Endothelial cell of umbilical vein (primary cell): ENCODE measurements at regions not wholly inside any gene's neighbourhood (a gene's known extent, or its start where the extent isn't known, plus 50 kb on each side); places are given as distances from the start of the nearest gene placed in this dataset.

ENCODE experiments used
- BruUV-seq: library from RNA; stranded (reverse); fragments of 400-500 nt; replicated peaks from 2 replicates; lab custom pipeline; 2021; lab: Mats Ljungman, UMichigan
- CTCF ChIA-PET: fragments of 300-600, 350-600 bp; sonication (Branson Sonifier 250); formaldehyde crosslinking; loops from one replicate; lab custom pipeline; 2021; ENCODE audit warnings: antibody characterized with exemption, inconsistent platforms; lab: Charles Lee
- POLR2A ChIA-PET: fragments of 300-600, 350-600 bp; sonication (Branson Sonifier 250); formaldehyde crosslinking; loops from one replicate; lab custom pipeline; 2021; ENCODE audit warnings: antibody characterized with exemption, inconsistent platforms; lab: Charles Lee
- DNase-seq: peaks from one replicate; pipeline ENCODE4 v3.0.0-alpha.2; 2011; ENCODE audit warnings: low read depth, low spot score
- FAIRE-seq: peaks from 2 replicates; lab custom pipeline; 2011; peaks lifted over from hg19 to GRCh38; lab: Jason Lieb, UNC
- H2AFZ ChIP-seq: 2 replicates; pipeline ENCODE4 v1.6.0; 2012; ENCODE audit warnings: low read depth, low read length, control low read depth, inconsistent platforms
- H3K27ac ChIP-seq: 2 replicates; pipeline ENCODE4 v1.5.1; 2011; ENCODE audit warnings: low read depth, mild to moderate bottlenecking, control low read depth, low read length, moderate library complexity; ENCODE audit not compliant: insufficient read depth
- H3K27me3 ChIP-seq, 2 experiments: 2 replicates each; pipeline versions ENCODE4 v1.6.0 to v1.6.1; 2011; ENCODE audit warnings: low read length in 2 of 2, mixed read lengths in 1 of 2; ENCODE audit not compliant: control insufficient read depth in 2 of 2, insufficient read depth in 2 of 2
- H3K36me3 ChIP-seq, 2 experiments: 2 replicates in 1 of 2; 3 replicates in 1 of 2; pipeline ENCODE4 v1.5.1; 2011; ENCODE audit warnings: low read length in 2 of 2, mild to moderate bottlenecking in 1 of 2, moderate library complexity in 1 of 2; ENCODE audit not compliant: control insufficient read depth in 2 of 2, insufficient read depth in 2 of 2; ENCODE audit errors: extremely low read depth in 1 of 2
- H3K4me1 ChIP-seq: 3 replicates; pipeline ENCODE4 v1.5.1; 2011; ENCODE audit warnings: mild to moderate bottlenecking, low read length; ENCODE audit not compliant: control insufficient read depth, insufficient read depth; ENCODE audit errors: extremely low read depth
- H3K4me2 ChIP-seq: 2 replicates; pipeline ENCODE4 v1.6.1; 2011; ENCODE audit warnings: low read length, control low read depth, mixed read lengths; ENCODE audit not compliant: insufficient read depth
- H3K4me3 ChIP-seq, 3 experiments: fragments of 200-600 bp in 1 of 3; sonication (generic), shearing (Covaris generic) in 1 of 3; replicated peaks in 1 of 3; 2 replicates each; pipeline ENCODE4 v1.5.1; 2011 to 2016; ENCODE audit warnings: control low read depth in 3 of 3, low read length in 3 of 3, mild to moderate bottlenecking in 2 of 3, inconsistent platforms in 1 of 3, low read depth in 1 of 3, moderate library complexity in 1 of 3; ENCODE audit not compliant: insufficient read depth in 1 of 3
- H3K79me2 ChIP-seq: 2 replicates; pipeline ENCODE4 v1.6.0; 2012; ENCODE audit warnings: low read length, inconsistent platforms; ENCODE audit not compliant: control insufficient read depth, insufficient read depth
- H3K9ac ChIP-seq: replicated peaks from 2 replicates; pipeline ENCODE3; 2011; ENCODE audit warnings: low read length, control low read depth; ENCODE audit not compliant: insufficient read depth; ENCODE audit errors: extremely low read depth
- H3K9me1 ChIP-seq: replicated peaks from 3 replicates; pipeline ENCODE4 v1.6.0; 2011; ENCODE audit warnings: mild to moderate bottlenecking, low read length; ENCODE audit not compliant: control insufficient read depth, insufficient read depth; ENCODE audit errors: extremely low read depth
- H3K9me3 ChIP-seq: replicated peaks from 2 replicates; pipeline ENCODE4 v1.5.1; 2012; ENCODE audit warnings: low read length, inconsistent platforms; ENCODE audit not compliant: control insufficient read depth, insufficient read depth
- H4K20me1 ChIP-seq: replicated peaks from 2 replicates; pipeline ENCODE3; 2011; ENCODE audit warnings: mild to moderate bottlenecking, low read length; ENCODE audit not compliant: control insufficient read depth, insufficient read depth; ENCODE audit errors: extremely low read depth
- EZH2 ChIP-seq: IDR thresholded peaks from 2 replicates; pipeline ENCODE4 v1.6.1; 2012; ENCODE audit warnings: borderline replicate concordance, low read depth, mild to moderate bottlenecking, moderate library complexity, low read length, inconsistent platforms; ENCODE audit not compliant: severe bottlenecking
- FOS ChIP-seq: IDR thresholded peaks from 2 replicates; pipeline ENCODE4 v1.6.1; 2011; ENCODE audit warnings: mild to moderate bottlenecking, low read length, moderate library complexity, borderline replicate concordance; ENCODE audit not compliant: insufficient read depth
- GATA2 ChIP-seq: IDR thresholded peaks from 2 replicates; pipeline ENCODE4 v1.7.0; 2011; ENCODE audit warnings: low read depth, mild to moderate bottlenecking, moderate library complexity, mixed read lengths, low read length; ENCODE audit not compliant: insufficient read length, insufficient read depth
- JUN ChIP-seq: IDR thresholded peaks from 2 replicates; pipeline ENCODE4 v1.6.1; 2011; ENCODE audit warnings: borderline replicate concordance, low read depth; ENCODE audit not compliant: insufficient read length, insufficient read depth
- MYC ChIP-seq: IDR thresholded peaks from one replicate; pipeline ENCODE4 v1.6.1; 2011; ENCODE audit warnings: mild to moderate bottlenecking, low read depth, low read length
- POLR2A ChIP-seq: IDR thresholded peaks from 2 replicates; pipeline ENCODE4 v1.6.1; 2012; ENCODE audit warnings: low read depth, mild to moderate bottlenecking, control low read depth, low read length
- POLR2AphosphoS5 ChIP-seq: IDR thresholded peaks from 2 replicates; pipeline ENCODE4 v1.6.1; 2012; ENCODE audit warnings: low read depth, mild to moderate bottlenecking, control low read depth, low read length, moderate library complexity; ENCODE audit not compliant: insufficient read depth
- dilution Hi-C: fragments of 300-500 bp; cut with MboI; formaldehyde crosslinking; loops from one replicate; pipeline ENCODE4 v1.15.0; 2019; ENCODE audit warnings: low sequenced_read_pairs; ENCODE audit not compliant: extremely low pct_ligation_motif_present
- intact Hi-C: fragments of 100-400 bp; cut with micrococcal nuclease; formaldehyde crosslinking; loops from one replicate; pipeline ENCODE4 v1.10.0; 2022
- TF ChIP-seq, protein P1 (sequence below), 2 donors: IDR thresholded peaks; 1 replicate in 1 of 2; 2 replicates in 1 of 2; pipeline ENCODE4 v1.5.1; 2011; ENCODE audit warnings: low read length in 2 of 2, mild to moderate bottlenecking in 2 of 2, moderate library complexity in 2 of 2, control low read depth in 1 of 2, inconsistent platforms in 1 of 2, low read depth in 1 of 2; ENCODE audit not compliant: insufficient read depth in 1 of 2; ENCODE audit errors: extremely low read depth in 1 of 2
- TF ChIP-seq, protein P2 (sequence below): IDR thresholded peaks from 2 replicates; pipeline ENCODE4 v1.6.1; 2011; ENCODE audit not compliant: insufficient read depth, insufficient read length

GRCh38 chr7:125197731-125198393 is 268.2 kb upstream of the POT1 start:
- H3K27me3 ChIP-seq = no peaks in the 10 kb centered on the region
- dilution Hi-C loops = no loop called here
- no peaks in the 10 kb centered on the region for H3K79me2 ChIP-seq
- no peaks in the 10 kb centered on the region for H3K36me3 ChIP-seq
- H4K20me1 ChIP-seq = no peaks in the 10 kb centered on the region
- H2AFZ ChIP-seq = no peak overlapping the region
- no TSS peak for BruUV-seq
- no peaks in the 10 kb centered on the region for H3K9me3 ChIP-seq
- no peak overlapping the region for H3K27ac ChIP-seq
- H3K9ac ChIP-seq = no peak overlapping the region
- H3K4me2 ChIP-seq = no peak overlapping the region
- H3K4me1 ChIP-seq = no peaks in the 10 kb centered on the region
- H3K9me1 ChIP-seq = no peaks in the 10 kb centered on the region
- POLR2A ChIA-PET = no interaction called here
- CTCF ChIA-PET = no interaction called here
- H3K4me3 ChIP-seq = no peak overlapping the region
- FAIRE-seq (no peak), DNase-seq (no peak)
- TF ChIP-seq, protein P1, sequence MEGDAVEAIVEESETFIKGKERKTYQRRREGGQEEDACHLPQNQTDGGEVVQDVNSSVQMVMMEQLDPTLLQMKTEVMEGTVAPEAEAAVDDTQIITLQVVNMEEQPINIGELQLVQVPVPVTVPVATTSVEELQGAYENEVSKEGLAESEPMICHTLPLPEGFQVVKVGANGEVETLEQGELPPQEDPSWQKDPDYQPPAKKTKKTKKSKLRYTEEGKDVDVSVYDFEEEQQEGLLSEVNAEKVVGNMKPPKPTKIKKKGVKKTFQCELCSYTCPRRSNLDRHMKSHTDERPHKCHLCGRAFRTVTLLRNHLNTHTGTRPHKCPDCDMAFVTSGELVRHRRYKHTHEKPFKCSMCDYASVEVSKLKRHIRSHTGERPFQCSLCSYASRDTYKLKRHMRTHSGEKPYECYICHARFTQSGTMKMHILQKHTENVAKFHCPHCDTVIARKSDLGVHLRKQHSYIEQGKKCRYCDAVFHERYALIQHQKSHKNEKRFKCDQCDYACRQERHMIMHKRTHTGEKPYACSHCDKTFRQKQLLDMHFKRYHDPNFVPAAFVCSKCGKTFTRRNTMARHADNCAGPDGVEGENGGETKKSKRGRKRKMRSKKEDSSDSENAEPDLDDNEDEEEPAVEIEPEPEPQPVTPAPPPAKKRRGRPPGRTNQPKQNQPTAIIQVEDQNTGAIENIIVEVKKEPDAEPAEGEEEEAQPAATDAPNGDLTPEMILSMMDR (IDR thresholded peaks at IDR 0.05; ENCODE audit: extremely low read depth in 1 of 2, insufficient read depth in 1 of 2, low read depth in 1 of 2, low read length in 2 of 2) = no peak
- no peak for TF ChIP-seq JUN
- intact Hi-C loops = no loop called here

DNA sequence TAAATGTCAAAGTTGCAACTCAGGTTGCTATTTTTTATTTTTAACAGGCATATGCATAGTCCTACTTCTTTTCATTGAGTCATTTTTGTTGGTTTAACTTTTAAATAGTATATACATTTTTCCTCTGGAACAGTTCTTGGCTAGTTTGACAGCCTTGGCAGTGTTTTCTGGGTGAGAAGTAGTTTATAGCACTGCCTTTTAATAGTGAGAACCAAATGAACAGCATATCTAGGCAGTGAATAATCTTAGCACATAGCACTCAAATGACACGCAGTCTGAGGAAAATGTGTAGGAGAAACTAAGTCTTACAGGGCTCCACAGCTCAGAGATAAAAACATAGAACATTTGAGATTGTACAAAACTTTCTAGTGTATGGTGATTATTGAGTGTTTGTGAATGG is 265.5 kb upstream of the POT1 start:
- ChIA-PET CTCF (no interaction called here), POLR2A (no interaction called here)
- no peaks in the 10 kb centered on the region for H3K4me1 ChIP-seq
- TF ChIP-seq POLR2A = no peak
- TF ChIP-seq EZH2 = no peak
- TF ChIP-seq JUN = no peak
- no peak for TF ChIP-seq MYC
- no peak for TF ChIP-seq FOS
- no peak for TF ChIP-seq POLR2AphosphoS5
- TF ChIP-seq, protein P2, sequence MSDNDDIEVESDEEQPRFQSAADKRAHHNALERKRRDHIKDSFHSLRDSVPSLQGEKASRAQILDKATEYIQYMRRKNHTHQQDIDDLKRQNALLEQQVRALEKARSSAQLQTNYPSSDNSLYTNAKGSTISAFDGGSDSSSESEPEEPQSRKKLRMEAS = no peak
- no peak for TF ChIP-seq GATA2
- no peak overlapping the region for H3K4me3 ChIP-seq
- dilution Hi-C loops = no loop called here
- H3K9me3 ChIP-seq = no peaks in the 10 kb centered on the region
- H3K79me2 ChIP-seq = no peaks in the 10 kb centered on the region
- H3K9me1 ChIP-seq = no peaks in the 10 kb centered on the region
- no TSS peak for BruUV-seq
- DNase-seq (no peak), FAIRE-seq (no peak)
- no peak overlapping the region for H2AFZ ChIP-seq
- H3K27ac ChIP-seq = no peak overlapping the region
- H4K20me1 ChIP-seq = no peaks in the 10 kb centered on the region
- intact Hi-C loops = no loop called here
- no peaks in the 10 kb centered on the region for H3K27me3 ChIP-seq
- H3K36me3 ChIP-seq = no peaks in the 10 kb centered on the region
- H3K4me2 ChIP-seq = no peak overlapping the region
- H3K9ac ChIP-seq = no peak overlapping the region
